Activated naive CD4-positive, alpha-beta T cell treated with anti-CD3 and anti-CD28 coated beads, Interleukin-2, amount 50 U/mL, for 72 hours (primary cell): ENCODE measurements at regions not wholly inside any gene's neighbourhood (a gene's known extent, or its start where the extent isn't known, plus 50 kb on each side); places are given as distances from the start of the nearest gene placed in this dataset.

Experiments
- ATAC-seq, 2 donors: fragments of 150-1000 bp; cut with Tn5 transposase; 2 replicates each; pipeline ENCODE4 v1.10.0; 2021; ENCODE audit warnings: mild to moderate bottlenecking in 2 of 2, moderate library complexity in 2 of 2
- DNase-seq, 2 donors: peaks; one replicate each; pipeline ENCODE4 v3.0.0; 2021 to 2022; ENCODE audit warnings: low spot score in 2 of 2
- H3K27ac Mint-ChIP-seq, 2 donors: one replicate each; pipeline ENCODE4 v1.8.0; 2022; ENCODE audit warnings: mild to moderate bottlenecking in 2 of 2, mixed read lengths in 2 of 2
- H3K36me3 Mint-ChIP-seq, 2 donors: one replicate each; pipeline ENCODE4 v1.8.0; 2022; ENCODE audit warnings: mixed read lengths in 2 of 2
- H3K9me3 Mint-ChIP-seq, 2 donors: one replicate each; pipeline ENCODE4 v1.8.0; 2022; ENCODE audit warnings: mixed read lengths in 2 of 2

DNA sequence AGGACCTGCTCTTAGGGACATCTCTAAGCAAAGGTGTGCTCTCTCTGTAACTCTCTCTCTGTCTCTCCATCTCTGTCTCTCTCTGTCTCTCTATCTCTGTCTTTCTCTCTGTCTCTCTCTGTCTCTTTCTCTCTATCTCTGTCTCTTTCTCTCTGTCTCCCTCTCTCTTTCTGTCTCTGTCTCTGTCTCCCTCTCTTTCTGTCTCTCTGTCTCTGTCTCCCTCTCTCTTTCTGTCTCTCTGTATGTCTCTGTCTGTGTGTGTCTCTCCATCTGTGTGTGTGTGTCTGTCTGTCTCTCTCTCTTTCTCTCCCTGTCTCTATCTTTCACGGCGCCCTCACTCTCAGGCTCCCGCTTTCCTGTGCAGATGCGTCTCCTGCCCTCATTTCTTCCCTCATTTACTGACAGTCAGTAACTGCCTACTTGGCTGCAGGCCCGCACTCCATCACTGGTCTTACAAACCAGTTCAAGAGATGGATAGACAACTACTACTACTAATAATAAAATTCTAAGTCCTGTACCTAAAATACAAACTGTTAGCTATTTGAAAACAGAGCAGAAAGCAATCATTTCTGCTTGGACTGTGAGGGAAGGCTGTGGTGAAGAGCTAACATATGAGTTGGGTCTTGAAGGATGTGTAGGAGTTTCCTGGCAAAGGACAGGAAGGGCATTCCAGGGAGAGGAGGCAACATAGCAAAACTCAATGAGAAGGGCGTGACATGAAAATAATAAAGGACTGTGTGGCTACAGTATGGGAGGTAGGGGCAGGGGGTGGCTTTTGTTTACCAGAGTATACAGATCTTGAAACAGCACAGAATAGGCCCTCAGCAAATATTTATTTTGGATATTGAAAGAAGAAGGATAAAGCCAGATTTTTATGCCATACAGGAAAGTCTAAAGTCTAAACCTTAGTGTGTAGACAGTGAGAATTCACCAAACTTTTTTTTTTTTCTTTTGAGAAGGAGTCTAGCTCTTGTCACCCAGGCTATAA lies 67.8 kb upstream of the TAB2 start:
- DNase-seq (no peak), ATAC-seq (no peak)
- H3K9me3 Mint-ChIP-seq: peaks cover 0 to 4% of the 10 kb centered on the region in 2 donors
- H3K36me3 Mint-ChIP-seq: no peaks in the 10 kb centered on the region
- peak overlapping the region; percentile 37 for H3K27ac Mint-ChIP-seq

- Mint-ChIP-seq H3K36me3 (no peaks in the 10 kb centered on the region), H3K27ac (no peak overlapping the region), H3K9me3 (peaks cover 0 to 4% of the 10 kb centered on the region in 2 donors)
- ATAC-seq (no peak), DNase-seq (no peak)
These were observed 66.6 kb upstream of the TAB2 start for GRCh38 chr6:149250951-149251350.

DNA sequence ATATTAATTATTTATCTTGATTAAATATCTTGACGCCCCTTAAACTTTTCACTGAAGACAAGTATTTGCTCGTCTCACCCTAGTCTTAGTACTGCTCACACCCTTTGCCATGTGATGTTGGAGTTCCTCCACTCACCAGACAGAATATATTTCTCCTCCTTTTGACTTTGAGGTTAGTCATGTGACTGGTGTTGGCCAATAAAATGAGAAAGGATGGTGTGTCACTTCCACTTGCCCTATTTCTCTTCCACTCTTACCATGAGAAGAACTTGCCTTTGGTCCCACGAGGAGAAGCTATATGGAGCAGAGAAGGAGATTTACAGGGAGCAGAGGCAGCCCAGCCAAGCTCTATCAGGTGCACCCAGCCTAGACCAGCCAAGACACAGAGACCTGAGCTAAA lies 64.9 kb upstream of the TAB2 start:
- H3K9me3 Mint-ChIP-seq: peaks cover 0 to 4% of the 10 kb centered on the region in 2 donors
- no peak overlapping the region for H3K27ac Mint-ChIP-seq
- no peaks in the 10 kb centered on the region for H3K36me3 Mint-ChIP-seq
- DNase-seq (no peak), ATAC-seq (no peak)

DNA sequence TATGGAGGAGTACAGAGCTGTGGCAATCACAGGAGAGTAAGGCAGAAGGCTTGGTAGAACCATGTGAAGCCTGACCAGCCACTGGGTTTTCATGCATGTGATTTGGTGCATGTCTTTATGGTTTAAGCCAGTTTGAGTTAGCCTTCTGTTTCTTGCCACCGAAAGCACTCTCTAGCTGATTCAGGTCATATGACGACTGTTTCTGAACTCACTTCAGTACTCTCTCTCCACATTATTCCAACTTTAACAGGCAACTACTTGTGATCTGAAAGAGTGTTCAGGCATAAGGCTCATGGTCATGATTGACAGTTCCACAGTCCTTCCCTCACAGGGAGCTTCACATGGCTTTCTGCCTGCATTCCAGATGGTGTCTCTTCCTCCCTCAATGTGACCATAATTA lies 63.3 kb upstream of the TAB2 start:
- no peak for ATAC-seq
- Mint-ChIP-seq H3K36me3 (no peaks in the 10 kb centered on the region), H3K27ac (no peak overlapping the region), H3K9me3 (peaks cover 0 to 4% of the 10 kb centered on the region in 2 donors)
- DNase-seq: no peak

DNA sequence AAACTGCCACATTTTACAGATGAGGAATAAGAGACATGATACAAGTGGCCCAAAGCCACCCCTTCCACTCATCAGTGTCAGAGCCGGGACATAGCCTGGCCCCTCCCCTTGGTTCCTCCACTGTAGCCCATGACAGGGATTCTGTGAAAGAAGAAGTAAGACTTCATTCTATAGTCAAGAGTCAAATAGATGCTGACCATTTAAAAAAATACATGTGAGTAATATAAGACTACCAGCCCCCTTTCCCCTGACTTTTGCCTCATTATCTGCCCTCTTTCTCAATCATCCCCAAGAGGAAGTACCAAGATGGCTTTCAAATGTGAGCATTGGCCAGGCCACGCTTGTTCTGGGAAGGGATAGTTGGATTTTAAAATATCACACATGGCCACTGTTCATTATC lies 57.8 kb upstream of the TAB2 start:
- Mint-ChIP-seq H3K27ac (no peak overlapping the region), H3K36me3 (no peaks in the 10 kb centered on the region), H3K9me3 (no peaks in the 10 kb centered on the region)
- ATAC-seq (no peak), DNase-seq (no peak)

DNA sequence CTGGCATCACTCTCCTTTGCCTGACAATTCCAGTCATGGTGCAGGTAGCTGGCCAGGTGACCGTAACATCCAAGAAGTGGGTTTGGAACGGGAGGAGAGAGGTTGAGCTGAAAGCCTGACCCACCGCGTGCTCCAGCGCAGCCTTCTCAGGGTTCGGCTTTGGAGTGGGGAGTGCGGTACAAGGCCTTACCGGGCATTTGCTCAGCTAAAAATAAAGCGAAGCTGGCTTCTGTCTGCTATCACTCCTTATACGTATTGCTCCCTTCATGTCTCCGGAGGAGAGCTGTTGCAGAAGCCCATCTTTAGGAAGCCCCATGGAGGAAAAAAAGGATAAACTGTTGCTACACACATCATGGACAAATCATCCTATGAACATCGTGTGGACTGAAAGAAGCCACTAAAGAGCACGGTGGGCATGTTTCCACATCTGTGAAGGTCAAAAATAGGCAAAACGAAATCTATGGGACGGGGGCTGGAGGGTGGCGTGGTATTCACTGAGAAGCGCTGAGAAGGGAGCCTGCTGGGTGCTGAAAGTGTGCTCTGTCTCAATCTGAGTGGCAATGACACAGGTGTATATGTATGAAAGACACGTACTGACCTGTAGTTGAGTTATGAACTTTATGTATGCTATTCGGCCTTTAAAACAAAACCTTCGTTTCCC lies 57.2 kb upstream of the TAB2 start:
- Mint-ChIP-seq H3K27ac (no peak overlapping the region), H3K36me3 (no peaks in the 10 kb centered on the region), H3K9me3 (no peaks in the 10 kb centered on the region)
- DNase-seq (no peak), ATAC-seq (no peak)

GRCh38 chr6:149261364-149262040 lies 56.0 kb upstream of the TAB2 start:
- Mint-ChIP-seq H3K9me3 (no peaks in the 10 kb centered on the region), H3K36me3 (no peaks in the 10 kb centered on the region), H3K27ac (no peak overlapping the region)
- no peak for DNase-seq
- no peak for ATAC-seq

DNA sequence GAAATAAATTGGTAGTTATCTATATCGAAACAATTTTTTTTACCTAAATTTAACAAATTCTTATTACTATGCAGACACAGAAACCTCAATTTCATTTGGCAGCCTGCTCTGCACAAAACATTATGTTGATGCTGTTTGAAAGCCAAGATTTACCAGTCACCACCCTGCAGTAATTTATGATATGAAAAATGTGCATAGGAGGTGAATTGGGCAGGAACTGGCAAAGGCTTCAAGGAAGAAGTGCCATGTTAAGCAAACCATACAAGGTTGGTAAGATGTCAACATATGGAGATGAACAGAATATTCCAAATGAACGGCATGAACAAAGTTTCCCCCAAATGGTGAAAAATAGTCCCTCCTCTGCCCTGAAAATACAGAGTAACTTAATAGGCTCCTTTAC lies 54.2 kb upstream of the TAB2 start:
- ATAC-seq (no peak), DNase-seq (no peak)
- Mint-ChIP-seq H3K36me3 (no peaks in the 10 kb centered on the region), H3K27ac (no peak overlapping the region), H3K9me3 (no peaks in the 10 kb centered on the region)

- peak; percentile 60 to 77 for ATAC-seq
- no peak for DNase-seq
- Mint-ChIP-seq H3K36me3 (no peaks in the 10 kb centered on the region), H3K27ac (no peak overlapping the region), H3K9me3 (no peaks in the 10 kb centered on the region)
These were observed 52.9 kb upstream of the TAB2 start for GRCh38 chr6:149264629-149265028.

DNA sequence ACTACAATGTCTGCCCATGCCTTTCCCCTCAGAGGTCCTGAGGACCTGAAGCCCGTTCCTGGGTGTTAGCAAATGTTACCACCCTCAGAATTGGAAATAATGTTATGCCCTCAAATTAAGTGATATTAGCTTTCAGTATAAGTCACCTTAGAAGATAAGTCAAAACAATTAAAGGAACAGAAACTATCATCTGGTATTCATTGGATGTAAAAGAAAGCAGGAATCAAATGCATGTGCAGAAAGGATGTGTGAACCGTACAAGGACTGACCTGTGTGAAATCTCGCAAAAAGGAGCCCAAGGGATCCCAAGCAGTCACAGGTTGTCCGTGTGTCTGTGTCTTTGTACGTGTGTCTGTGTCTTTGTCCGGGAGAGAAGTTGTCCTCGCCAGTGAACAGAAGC lies 51.6 kb upstream of the TAB2 start:
- H3K9me3 Mint-ChIP-seq: peaks cover 0 to 3% of the 10 kb centered on the region in 2 donors

DNA sequence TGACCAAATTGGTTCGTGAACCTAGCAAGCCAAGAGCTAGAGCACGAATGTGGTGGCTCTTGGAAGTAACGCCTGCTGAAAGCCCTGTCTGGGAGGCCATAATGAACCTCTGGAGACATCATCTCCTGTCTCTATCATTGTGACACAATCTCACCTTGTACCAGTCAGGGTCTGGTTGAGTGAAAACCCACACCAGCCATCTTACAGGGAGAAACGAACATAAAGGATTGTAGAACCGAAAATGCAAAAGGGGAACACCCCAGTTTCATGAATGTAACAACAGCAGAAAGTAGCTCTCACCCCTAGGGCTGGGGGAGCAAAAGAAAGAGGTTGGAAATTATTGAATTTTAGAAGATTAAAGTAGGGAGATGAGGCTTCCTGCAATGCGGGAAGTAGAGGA lies 50.9 kb upstream of the TAB2 start:
- ATAC-seq (no peak), DNase-seq (no peak)
- H3K9me3 Mint-ChIP-seq: peaks cover 0 to 3% of the 10 kb centered on the region in 2 donors
- H3K36me3 Mint-ChIP-seq: peaks cover 0 to 8% of the 10 kb centered on the region in 2 donors
- no peak overlapping the region for H3K27ac Mint-ChIP-seq

More for the DNA sequence above, 51.6 kb upstream of the TAB2 start:
- DNase-seq (no peak), ATAC-seq (no peak)
- Mint-ChIP-seq H3K36me3 (peaks cover 0 to 1% of the 10 kb centered on the region in 2 donors), H3K27ac (no peak overlapping the region)

- H3K9me3 Mint-ChIP-seq: peaks cover 0 to 3% of the 10 kb centered on the region in 2 donors
- peaks cover 0 to 11% of the 10 kb centered on the region in 2 donors for H3K36me3 Mint-ChIP-seq
- DNase-seq (no peak), ATAC-seq (no peak)
- H3K27ac Mint-ChIP-seq: no peak overlapping the region
These were observed 50.4 kb upstream of the TAB2 start for GRCh38 chr6:149267072-149267471.

- peaks cover 0 to 11% of the 10 kb centered on the region in 2 donors for H3K36me3 Mint-ChIP-seq
- peaks cover 0 to 3% of the 10 kb centered on the region in 2 donors for H3K9me3 Mint-ChIP-seq
- no peak overlapping the region for H3K27ac Mint-ChIP-seq
- DNase-seq: no peak
- ATAC-seq: no peak
These were observed 49.9 kb upstream of the TAB2 start for GRCh38 chr6:149267513-149268043.
